ENCODE measurements at regions not wholly inside any gene's neighbourhood (a gene's known extent, or its start where the extent isn't known, plus 50 kb on each side); places are given as distances from the start of the nearest gene placed in this dataset.

DNA sequence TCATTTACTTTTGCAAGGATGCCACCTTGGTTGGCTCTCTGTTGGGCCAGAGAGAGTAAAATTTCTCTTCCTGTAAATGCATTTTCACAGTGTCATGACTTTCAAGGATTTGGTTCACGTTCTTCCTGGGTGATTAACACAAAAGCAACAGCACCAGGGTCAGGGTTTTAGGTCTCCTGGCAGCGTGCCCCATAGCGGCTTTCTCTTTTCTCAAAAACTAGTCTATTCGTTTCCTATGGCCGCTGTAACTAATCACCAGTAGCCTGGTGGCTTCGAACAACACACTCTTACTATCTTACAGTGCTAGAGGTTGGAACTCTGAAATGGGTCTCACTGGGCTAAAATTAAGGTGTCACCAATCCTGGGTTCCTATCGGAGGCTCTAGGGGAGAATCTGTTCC, 56.3 kb upstream of the ACMSD start:
- H3K27me3 ChIP-seq (ENCODE audit: control insufficient read depth in 2 of 2, insufficient read depth in 2 of 2, low read length in 2 of 2), result no peaks in the 10 kb centered on the region
- H2AFZ ChIP-seq (ENCODE audit: low read depth, low read length), result no peak overlapping the region
- H3K36me3 ChIP-seq (ENCODE audit: control insufficient read depth in 2 of 2, extremely low read depth in 1 of 2, insufficient read depth in 2 of 2, low read length in 2 of 2), result no peaks in the 10 kb centered on the region
- H3K4me3 ChIP-seq (replicated peaks in 1 of 3; ENCODE audit: insufficient read depth in 1 of 3, low read depth in 1 of 3, low read length in 3 of 3), result no peak overlapping the region
- FAIRE-seq, result no peak
- POLR2A ChIA-PET, result no interaction called here
- dilution Hi-C loops (cut with MboI; ENCODE audit: extremely low pct_ligation_motif_present, low sequenced_read_pairs), result no loop called here
- no peak for DNase-seq (ENCODE audit: low read depth, low spot score)
- H3K27ac ChIP-seq (ENCODE audit: insufficient read depth, low read depth, low read length), result no peak overlapping the region
- no peaks in the 10 kb centered on the region for H4K20me1 ChIP-seq (replicated peaks; ENCODE audit: control insufficient read depth, extremely low read depth, insufficient read depth, low read length)
- no TSS peak for BruUV-seq (replicated peaks)
- no peaks in the 10 kb centered on the region for H3K9me1 ChIP-seq (replicated peaks; ENCODE audit: control insufficient read depth, extremely low read depth, insufficient read depth, low read length)
- H3K4me2 ChIP-seq (ENCODE audit: insufficient read depth, low read length), result no peak overlapping the region
- no peak overlapping the region for H3K9ac ChIP-seq (replicated peaks; ENCODE audit: extremely low read depth, insufficient read depth, low read length)
- CTCF ChIA-PET, result interaction anchor here (1.0 to 3.3 kb wide), 7 partner anchors 14 to 119 kb away, joined by 3 to 13 read pairs (median 4); partner anchors contain the start of gene TMEM163
- H3K9me3 ChIP-seq (replicated peaks; ENCODE audit: control insufficient read depth, insufficient read depth, low read length), result no peaks in the 10 kb centered on the region
- TF ChIP-seq FOS (IDR thresholded peaks at IDR 0.05; ENCODE audit: borderline replicate concordance, insufficient read depth, low read length) (no peak), POLR2AphosphoS5 (IDR thresholded peaks at IDR 0.05; ENCODE audit: insufficient read depth, low read depth, low read length) (no peak), GATA2 (IDR thresholded peaks at IDR 0.05; ENCODE audit: insufficient read depth, insufficient read length, low read depth, low read length) (no peak), JUN (IDR thresholded peaks at IDR 0.05; ENCODE audit: borderline replicate concordance, insufficient read depth, insufficient read length, low read depth) (no peak), POLR2A (IDR thresholded peaks at IDR 0.05; ENCODE audit: low read depth, low read length) (no peak), EZH2 (IDR thresholded peaks at IDR 0.05; ENCODE audit: borderline replicate concordance, low read depth, low read length, severe bottlenecking) (no peak), MYC (IDR thresholded peaks at IDR 0.05; ENCODE audit: low read depth, low read length) (no peak)
- TF ChIP-seq, protein P1, sequence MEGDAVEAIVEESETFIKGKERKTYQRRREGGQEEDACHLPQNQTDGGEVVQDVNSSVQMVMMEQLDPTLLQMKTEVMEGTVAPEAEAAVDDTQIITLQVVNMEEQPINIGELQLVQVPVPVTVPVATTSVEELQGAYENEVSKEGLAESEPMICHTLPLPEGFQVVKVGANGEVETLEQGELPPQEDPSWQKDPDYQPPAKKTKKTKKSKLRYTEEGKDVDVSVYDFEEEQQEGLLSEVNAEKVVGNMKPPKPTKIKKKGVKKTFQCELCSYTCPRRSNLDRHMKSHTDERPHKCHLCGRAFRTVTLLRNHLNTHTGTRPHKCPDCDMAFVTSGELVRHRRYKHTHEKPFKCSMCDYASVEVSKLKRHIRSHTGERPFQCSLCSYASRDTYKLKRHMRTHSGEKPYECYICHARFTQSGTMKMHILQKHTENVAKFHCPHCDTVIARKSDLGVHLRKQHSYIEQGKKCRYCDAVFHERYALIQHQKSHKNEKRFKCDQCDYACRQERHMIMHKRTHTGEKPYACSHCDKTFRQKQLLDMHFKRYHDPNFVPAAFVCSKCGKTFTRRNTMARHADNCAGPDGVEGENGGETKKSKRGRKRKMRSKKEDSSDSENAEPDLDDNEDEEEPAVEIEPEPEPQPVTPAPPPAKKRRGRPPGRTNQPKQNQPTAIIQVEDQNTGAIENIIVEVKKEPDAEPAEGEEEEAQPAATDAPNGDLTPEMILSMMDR (IDR thresholded peaks at IDR 0.05; ENCODE audit: extremely low read depth in 1 of 2, insufficient read depth in 1 of 2, low read depth in 1 of 2, low read length in 2 of 2), result no peak
- TF ChIP-seq, protein P2, sequence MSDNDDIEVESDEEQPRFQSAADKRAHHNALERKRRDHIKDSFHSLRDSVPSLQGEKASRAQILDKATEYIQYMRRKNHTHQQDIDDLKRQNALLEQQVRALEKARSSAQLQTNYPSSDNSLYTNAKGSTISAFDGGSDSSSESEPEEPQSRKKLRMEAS (IDR thresholded peaks at IDR 0.05; ENCODE audit: insufficient read depth, insufficient read length), result no peak
- H3K4me1 ChIP-seq (ENCODE audit: control insufficient read depth, extremely low read depth, insufficient read depth, low read length), result no peaks in the 10 kb centered on the region
- H3K79me2 ChIP-seq (ENCODE audit: control insufficient read depth, insufficient read depth, low read length), result no peaks in the 10 kb centered on the region
- intact Hi-C loops (cut with micrococcal nuclease), result loop anchor here (2.0 to 10.0 kb wide), 2 partner anchors 321 to 897 kb away; no protein-coding TSS in a partner anchor
